Fibroblast of lung (primary cell): ENCODE measurements at regions not wholly inside any gene's neighbourhood (a gene's known extent, or its start where the extent isn't known, plus 50 kb on each side); places are given as distances from the start of the nearest gene placed in this dataset.

Experiments used
- DNase-seq, 2 donors: peaks; one replicate each; pipeline versions ENCODE4 v3.0.0 to v3.0.0-alpha.2; 2010; ENCODE audit warnings: low read depth in 2 of 2
- H2AFZ ChIP-seq: 2 replicates; pipeline ENCODE4 v1.5.1; 2012; ENCODE audit warnings: low read length, control low read depth, inconsistent platforms
- H3K27ac ChIP-seq: 2 replicates; pipeline ENCODE4 v1.5.1; 2011; ENCODE audit warnings: low read length, control low read depth; ENCODE audit not compliant: insufficient read depth
- H3K27me3 ChIP-seq: 2 replicates; pipeline ENCODE4 v1.5.1; 2011; ENCODE audit warnings: mild to moderate bottlenecking, low read length; ENCODE audit not compliant: control insufficient read depth, insufficient read depth
- H3K36me3 ChIP-seq: 2 replicates; pipeline ENCODE4 v1.5.1; 2011; ENCODE audit warnings: low read length; ENCODE audit not compliant: control insufficient read depth, insufficient read depth
- H3K4me1 ChIP-seq: 2 replicates; pipeline ENCODE4 v1.5.1; 2011; ENCODE audit warnings: low read length; ENCODE audit not compliant: control insufficient read depth, insufficient read depth; ENCODE audit errors: extremely low read depth
- H3K4me2 ChIP-seq: 2 replicates; pipeline ENCODE4 v1.5.1; 2011; ENCODE audit warnings: low read length, control low read depth; ENCODE audit not compliant: insufficient read depth; ENCODE audit errors: extremely low read depth
- H3K4me3 ChIP-seq, 4 experiments: fragments of 200-600 bp in 1 of 4; sonication (generic) in 1 of 4; replicated peaks in 1 of 4; 2 replicates each; pipeline ENCODE4 v1.5.1; 2011 to 2016; ENCODE audit warnings: low read length in 4 of 4, low read depth in 3 of 4, mild to moderate bottlenecking in 3 of 4, control low read depth in 2 of 4, inconsistent platforms in 1 of 4, mixed read lengths in 1 of 4; ENCODE audit not compliant: insufficient read depth in 1 of 4; ENCODE audit errors: control extremely low read depth in 1 of 4
- H3K79me2 ChIP-seq: 2 replicates; pipeline ENCODE4 v1.5.1; 2012; ENCODE audit warnings: mild to moderate bottlenecking, low read length, inconsistent platforms; ENCODE audit not compliant: control insufficient read depth, insufficient read depth
- H3K9ac ChIP-seq: 2 replicates; pipeline ENCODE4 v1.5.1; 2011; ENCODE audit warnings: mild to moderate bottlenecking, low read length, control low read depth; ENCODE audit not compliant: insufficient read depth
- H3K9me3 ChIP-seq: 2 replicates; pipeline ENCODE4 v1.5.1; 2012; ENCODE audit warnings: low read depth, low read length; ENCODE audit not compliant: control insufficient read depth, insufficient read depth
- H4K20me1 ChIP-seq: 2 replicates; pipeline ENCODE4 v1.5.1; 2011; ENCODE audit warnings: low read length; ENCODE audit not compliant: control insufficient read depth, insufficient read depth; ENCODE audit errors: extremely low read depth
- EZH2 ChIP-seq: IDR thresholded peaks from 2 replicates; pipeline ENCODE4 v1.5.1; 2012; ENCODE audit warnings: low read length, control low read depth, mild to moderate bottlenecking; ENCODE audit errors: missing control alignments
- TF ChIP-seq, protein P1 (sequence below), 2 donors: IDR thresholded peaks in 1 of 2; conservative IDR thresholded peaks in 1 of 2; 1 replicate in 1 of 2; 2 replicates in 1 of 2; pipeline ENCODE4 v1.5.1; 2011 to 2012; ENCODE audit warnings: low read length in 2 of 2, control low read depth in 1 of 2, inconsistent platforms in 1 of 2, low read depth in 1 of 2, mild to moderate bottlenecking in 1 of 2

DNA sequence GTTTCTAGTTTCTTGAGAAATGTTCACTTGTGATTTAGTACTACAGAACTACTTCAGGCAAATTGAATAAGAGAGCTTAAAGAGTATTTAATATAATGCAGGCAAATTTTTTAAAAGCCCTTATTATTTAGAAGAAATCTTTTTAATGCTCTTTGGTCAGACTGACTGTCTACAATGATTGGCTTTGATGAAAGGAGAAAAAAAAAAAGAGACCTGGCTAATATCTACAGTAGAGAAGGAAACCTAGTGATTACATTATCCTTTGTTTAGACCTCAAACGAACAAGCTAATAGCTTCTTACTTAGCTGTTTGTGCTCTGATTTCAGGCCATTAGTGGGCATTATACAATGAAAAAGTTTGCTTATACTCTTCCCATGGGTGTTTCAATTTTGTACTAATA is 1043.1 kb downstream of the JRKL start:
- H3K9me3 ChIP-seq: no peaks in the 10 kb centered on the region
- H4K20me1 ChIP-seq: no peaks in the 10 kb centered on the region
- no peak for DNase-seq
- H3K4me2 ChIP-seq: no peak overlapping the region
- no peaks in the 10 kb centered on the region for H3K27me3 ChIP-seq
- no peak overlapping the region for H3K4me3 ChIP-seq
- H3K4me1 ChIP-seq: no peaks in the 10 kb centered on the region
- no peaks in the 10 kb centered on the region for H3K36me3 ChIP-seq
- H3K9ac ChIP-seq: no peak overlapping the region
- TF ChIP-seq, protein P1, sequence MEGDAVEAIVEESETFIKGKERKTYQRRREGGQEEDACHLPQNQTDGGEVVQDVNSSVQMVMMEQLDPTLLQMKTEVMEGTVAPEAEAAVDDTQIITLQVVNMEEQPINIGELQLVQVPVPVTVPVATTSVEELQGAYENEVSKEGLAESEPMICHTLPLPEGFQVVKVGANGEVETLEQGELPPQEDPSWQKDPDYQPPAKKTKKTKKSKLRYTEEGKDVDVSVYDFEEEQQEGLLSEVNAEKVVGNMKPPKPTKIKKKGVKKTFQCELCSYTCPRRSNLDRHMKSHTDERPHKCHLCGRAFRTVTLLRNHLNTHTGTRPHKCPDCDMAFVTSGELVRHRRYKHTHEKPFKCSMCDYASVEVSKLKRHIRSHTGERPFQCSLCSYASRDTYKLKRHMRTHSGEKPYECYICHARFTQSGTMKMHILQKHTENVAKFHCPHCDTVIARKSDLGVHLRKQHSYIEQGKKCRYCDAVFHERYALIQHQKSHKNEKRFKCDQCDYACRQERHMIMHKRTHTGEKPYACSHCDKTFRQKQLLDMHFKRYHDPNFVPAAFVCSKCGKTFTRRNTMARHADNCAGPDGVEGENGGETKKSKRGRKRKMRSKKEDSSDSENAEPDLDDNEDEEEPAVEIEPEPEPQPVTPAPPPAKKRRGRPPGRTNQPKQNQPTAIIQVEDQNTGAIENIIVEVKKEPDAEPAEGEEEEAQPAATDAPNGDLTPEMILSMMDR (conservative IDR thresholded peaks at IDR 0.05 in 1 of 2, IDR thresholded peaks at IDR 0.05 in 1 of 2; ENCODE audit: low read depth in 1 of 2, low read length in 2 of 2): no peak
- TF ChIP-seq EZH2: no peak
- no peak overlapping the region for H2AFZ ChIP-seq
- no peak overlapping the region for H3K27ac ChIP-seq
- no peaks in the 10 kb centered on the region for H3K79me2 ChIP-seq

DNA sequence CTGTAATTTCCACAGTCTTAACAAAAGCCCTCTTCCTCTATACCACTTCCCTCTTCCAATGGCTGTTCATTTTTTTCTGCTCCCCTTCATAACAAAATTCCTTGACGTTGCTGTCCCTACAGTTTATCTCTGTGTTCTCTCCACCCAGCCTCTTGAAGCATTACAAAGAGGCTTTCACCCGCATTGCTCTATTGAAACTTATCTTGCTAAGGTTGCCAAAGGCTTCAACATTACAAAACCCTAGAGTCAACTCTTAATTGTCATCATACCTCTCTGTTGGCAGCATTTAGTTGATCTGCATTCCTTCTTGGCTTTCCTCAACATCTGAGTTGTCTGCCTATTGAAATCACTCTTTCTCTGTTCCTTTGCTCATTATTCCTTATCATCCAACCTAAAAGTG is 1055.7 kb downstream of the JRKL start:
- H4K20me1 ChIP-seq: no peaks in the 10 kb centered on the region
- no peak overlapping the region for H2AFZ ChIP-seq
- no peaks in the 10 kb centered on the region for H3K27me3 ChIP-seq
- H3K36me3 ChIP-seq: no peaks in the 10 kb centered on the region
- no peak overlapping the region for H3K9ac ChIP-seq
- H3K4me2 ChIP-seq: no peak overlapping the region
- H3K4me3 ChIP-seq: no peak overlapping the region
- no peaks in the 10 kb centered on the region for H3K4me1 ChIP-seq
- TF ChIP-seq, protein P1 (conservative IDR thresholded peaks at IDR 0.05 in 1 of 2, IDR thresholded peaks at IDR 0.05 in 1 of 2; ENCODE audit: low read depth in 1 of 2, low read length in 2 of 2): no peak
- TF ChIP-seq EZH2: no peak
- H3K27ac ChIP-seq: no peak overlapping the region
- DNase-seq: no peak
- H3K79me2 ChIP-seq: no peaks in the 10 kb centered on the region
- no peaks in the 10 kb centered on the region for H3K9me3 ChIP-seq

DNA sequence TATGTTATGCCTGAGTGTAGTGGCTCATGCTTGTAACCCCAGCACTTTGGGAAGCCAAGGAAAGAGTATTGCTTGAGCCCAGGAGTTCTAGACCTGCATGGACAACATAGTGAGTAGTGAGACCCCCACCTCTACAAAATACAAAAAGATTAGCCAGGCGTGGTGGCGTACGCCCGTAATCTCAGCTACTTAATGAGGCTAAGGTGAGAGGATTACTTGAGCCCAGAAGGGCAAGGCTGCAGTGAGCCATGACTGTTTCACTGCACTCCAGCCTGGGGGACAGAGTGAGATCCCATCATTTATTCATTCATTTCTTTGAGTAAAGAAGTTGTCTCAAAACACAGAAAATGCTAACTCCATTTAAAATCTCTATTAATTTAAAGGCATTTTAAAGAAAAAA is 1061.6 kb downstream of the JRKL start:
- H3K4me1 ChIP-seq: no peaks in the 10 kb centered on the region
- H3K4me3 ChIP-seq: no peak overlapping the region
- no peaks in the 10 kb centered on the region for H3K27me3 ChIP-seq
- TF ChIP-seq, protein P1 (conservative IDR thresholded peaks at IDR 0.05 in 1 of 2, IDR thresholded peaks at IDR 0.05 in 1 of 2; ENCODE audit: low read depth in 1 of 2, low read length in 2 of 2): no peak
- no peak for TF ChIP-seq EZH2
- no peaks in the 10 kb centered on the region for H4K20me1 ChIP-seq
- H3K27ac ChIP-seq: no peak overlapping the region
- no peak for DNase-seq
- H3K36me3 ChIP-seq: no peaks in the 10 kb centered on the region
- no peak overlapping the region for H2AFZ ChIP-seq
- no peaks in the 10 kb centered on the region for H3K79me2 ChIP-seq
- no peak overlapping the region for H3K9ac ChIP-seq
- no peak overlapping the region for H3K4me2 ChIP-seq
- no peaks in the 10 kb centered on the region for H3K9me3 ChIP-seq
